ENCODE measurements at regions not wholly inside any gene's neighbourhood (a gene's known extent, or its start where the extent isn't known, plus 50 kb on each side); places are given as distances from the start of the nearest gene placed in this dataset.

GRCh38 chr5:35360671-35361070, 130.4 kb upstream of the PRLR start:
- TF ChIP-seq CTCF (IDR thresholded peaks at IDR 0.05 in 8 of 11, conservative IDR thresholded peaks at IDR 0.05 in 3 of 11) (no peak), POLR2A (IDR thresholded peaks at IDR 0.05) (no peak)

Data from spleen (tissue), 7 donors.